IPS-18a (cell line): ENCODE measurements at regions not wholly inside any gene's neighbourhood (a gene's known extent, or its start where the extent isn't known, plus 50 kb on each side); places are given as distances from the start of the nearest gene placed in this dataset.
A peak's percentile ranks its signal among the peaks of the same experiment; 100 is the strongest.
"Not testable (repeated sequence)": the region's sequence is repeated elsewhere in the genome, so short reads cannot be mapped to it uniquely, and the experiment has no call there.

Experiments
- H3K27ac ChIP-seq: one replicate; pipeline ENCODE4 v1.5.1; 2013; ENCODE audit warnings: low read length
- H3K27me3 ChIP-seq: one replicate; pipeline ENCODE4 v1.6.1; 2013; ENCODE audit warnings: mild to moderate bottlenecking, low read length; ENCODE audit not compliant: control insufficient read depth, insufficient read depth
- H3K36me3 ChIP-seq: one replicate; pipeline ENCODE4 v1.6.1; 2013; ENCODE audit warnings: low read depth, low read length; ENCODE audit not compliant: control insufficient read depth
- H3K4me1 ChIP-seq: one replicate; pipeline ENCODE4 v1.6.1; 2013; ENCODE audit warnings: low read depth, low read length; ENCODE audit not compliant: control insufficient read depth
- H3K4me3 ChIP-seq: one replicate; pipeline ENCODE4 v1.5.1; 2013; ENCODE audit warnings: low read length
- H3K9ac ChIP-seq: one replicate; pipeline ENCODE4 v1.6.1; 2013; ENCODE audit warnings: mild to moderate bottlenecking, low read length, moderate library complexity
- H3K9me3 ChIP-seq: one replicate; pipeline ENCODE4 v1.6.1; 2013; ENCODE audit warnings: low read depth, low read length; ENCODE audit not compliant: control insufficient read depth

GRCh38 chr7:150031733-150032132, 158.0 kb downstream of the ATP6V0E2 start:
- not testable (repeated sequence) for H3K4me1 ChIP-seq, H3K4me3 ChIP-seq, H3K27ac ChIP-seq, H3K9ac ChIP-seq, H3K36me3 ChIP-seq, H3K27me3 ChIP-seq, H3K9me3 ChIP-seq

DNA sequence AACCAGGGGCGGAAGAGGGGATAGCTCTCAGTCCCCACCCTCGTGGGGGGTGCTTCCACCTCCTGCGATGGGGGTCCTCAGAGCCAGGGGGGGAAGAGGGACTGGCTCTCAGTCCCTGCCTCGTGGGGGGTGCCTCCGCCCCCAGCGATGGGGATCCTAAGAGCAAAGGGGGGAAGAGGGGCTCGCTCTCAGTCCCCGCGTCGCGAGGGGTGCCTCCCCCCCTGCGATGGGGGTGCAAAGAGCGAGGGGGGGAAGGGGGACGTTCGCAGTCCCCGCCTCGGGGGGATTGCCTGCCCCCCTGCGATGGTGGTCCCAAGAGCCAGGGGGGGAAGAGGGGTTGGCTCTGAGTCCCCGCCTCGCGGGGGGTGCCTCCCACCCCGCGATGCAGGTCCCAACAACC, 159.9 kb downstream of the ATP6V0E2 start:
- not testable (repeated sequence) for H3K27me3 ChIP-seq, H3K9ac ChIP-seq, H3K4me1 ChIP-seq, H3K27ac ChIP-seq, H3K4me3 ChIP-seq, H3K36me3 ChIP-seq, H3K9me3 ChIP-seq

DNA sequence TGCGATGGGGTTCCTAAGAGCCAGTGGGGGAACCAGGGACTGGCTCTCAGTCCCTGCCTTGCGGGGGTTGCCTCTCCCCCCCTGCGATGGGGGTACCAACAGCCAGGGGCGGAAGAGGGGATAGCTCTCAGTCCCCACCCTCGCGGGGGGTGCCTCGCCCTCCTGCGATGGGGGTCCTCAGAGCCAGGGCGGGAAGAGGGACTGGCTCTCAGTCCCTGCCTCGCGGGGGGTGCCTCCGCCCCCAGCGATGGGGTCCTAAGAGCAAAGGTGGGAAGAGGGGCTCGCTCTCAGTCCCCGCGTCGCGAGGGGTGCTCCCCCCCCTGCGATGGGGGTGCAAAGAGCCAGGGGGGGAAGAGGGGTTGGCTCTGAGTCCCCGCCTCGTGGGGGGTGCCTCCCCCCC, 162.0 kb downstream of the ATP6V0E2 start:
- not testable (repeated sequence) for H3K4me3 ChIP-seq, H3K4me1 ChIP-seq

DNA sequence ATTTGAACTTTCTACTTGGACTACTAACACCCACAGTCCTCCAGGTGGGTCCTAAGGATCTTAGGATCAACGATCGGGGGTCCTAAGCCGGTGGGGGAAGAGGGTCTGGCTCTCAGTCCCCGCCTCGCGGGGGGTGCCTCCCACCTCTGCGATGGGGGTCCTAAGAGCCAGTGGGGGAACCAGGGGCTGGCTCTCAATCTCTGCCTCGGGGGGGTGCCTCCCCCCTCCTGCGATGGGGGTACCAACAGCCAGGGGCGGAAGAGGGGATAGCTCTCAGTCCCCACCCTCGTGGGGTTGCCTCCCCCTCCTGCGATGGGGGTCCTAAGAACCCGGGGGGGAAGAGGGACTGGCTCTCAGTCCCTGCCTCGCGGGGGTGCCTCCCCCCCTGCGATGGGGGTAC, 165.3 kb downstream of the ATP6V0E2 start:
- H3K27me3 ChIP-seq, H3K9ac ChIP-seq, H3K4me1 ChIP-seq, H3K27ac ChIP-seq, H3K36me3 ChIP-seq, H3K9me3 ChIP-seq, H3K4me3 ChIP-seq: not testable (repeated sequence)

More for the DNA sequence above, 162.0 kb downstream of the ATP6V0E2 start:
- H3K27ac ChIP-seq, H3K9ac ChIP-seq, H3K27me3 ChIP-seq, H3K9me3 ChIP-seq, H3K36me3 ChIP-seq: not testable (repeated sequence)

DNA sequence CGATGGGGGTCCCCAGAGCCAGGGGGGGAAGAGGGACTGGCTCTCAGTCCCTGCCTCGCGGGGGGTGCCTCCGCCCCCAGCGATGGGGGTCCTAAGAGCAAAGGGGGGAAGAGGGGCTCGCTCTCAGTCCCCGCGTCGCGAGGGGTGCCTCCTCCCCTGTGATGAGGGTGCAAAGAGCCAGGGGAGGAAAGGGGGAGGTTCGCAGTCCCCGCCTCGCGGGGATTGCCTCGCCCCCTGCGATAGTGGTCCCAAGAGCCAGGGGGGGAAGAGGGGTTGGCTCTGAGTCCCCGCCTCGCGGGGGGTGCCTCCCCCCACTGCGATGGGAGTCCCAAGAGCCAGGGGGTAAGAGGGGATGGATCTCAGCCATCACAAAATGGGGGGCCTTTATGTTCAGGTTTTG, 168.5 kb downstream of the ATP6V0E2 start:
- H3K4me3 ChIP-seq, H3K36me3 ChIP-seq, H3K9ac ChIP-seq, H3K9me3 ChIP-seq, H3K4me1 ChIP-seq, H3K27ac ChIP-seq: not testable (repeated sequence)
- peaks cover 13% of the 10 kb centered on the region for H3K27me3 ChIP-seq

DNA sequence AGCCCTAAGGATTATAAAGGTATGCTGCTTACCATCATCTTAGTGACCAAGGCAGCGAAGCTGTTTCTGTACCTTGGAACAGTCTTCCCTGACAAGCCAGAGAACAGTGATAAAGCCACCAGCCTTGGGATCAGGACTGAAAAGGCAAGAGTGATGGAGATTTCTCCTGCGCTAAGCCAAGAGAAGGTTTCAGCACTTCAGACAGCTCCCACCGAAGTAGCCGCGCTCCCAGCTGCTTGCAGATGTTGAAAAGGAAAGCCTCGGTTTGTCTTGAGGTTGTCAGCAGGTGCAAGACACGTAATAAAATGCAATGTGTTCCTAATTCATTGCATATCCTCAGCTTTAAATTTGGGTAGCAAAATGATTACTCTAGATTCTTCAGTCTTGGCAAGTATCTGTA, 171.0 kb downstream of the ATP6V0E2 start:
- not testable (repeated sequence) for H3K36me3 ChIP-seq, H3K27ac ChIP-seq, H3K9me3 ChIP-seq, H3K9ac ChIP-seq, H3K4me1 ChIP-seq, H3K4me3 ChIP-seq
- peaks cover 24% of the 10 kb centered on the region for H3K27me3 ChIP-seq

DNA sequence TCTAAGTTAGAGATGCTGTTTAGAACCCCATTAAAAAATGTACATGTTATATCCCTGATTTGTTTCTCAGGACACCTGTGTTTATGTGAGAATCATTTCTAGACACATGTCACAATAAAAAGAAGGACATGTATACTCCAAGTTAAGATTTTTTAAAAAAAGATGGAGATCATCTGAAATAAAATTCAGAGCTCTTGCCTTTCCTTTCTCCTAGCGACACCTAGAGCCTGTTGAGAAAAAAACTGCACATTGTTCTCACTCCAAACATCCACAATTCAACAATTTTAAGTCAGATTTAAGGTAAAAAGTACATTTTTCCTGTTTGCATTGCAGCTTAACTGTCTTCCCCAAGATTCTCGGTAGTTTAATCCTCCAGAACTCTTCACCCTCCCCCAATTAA, 171.8 kb downstream of the ATP6V0E2 start:
- H3K27ac ChIP-seq, H3K9ac ChIP-seq, H3K36me3 ChIP-seq, H3K4me1 ChIP-seq, H3K4me3 ChIP-seq, H3K9me3 ChIP-seq: not testable (repeated sequence)
- peaks cover 28% of the 10 kb centered on the region for H3K27me3 ChIP-seq

GRCh38 chr7:150046290-150047194, 172.8 kb downstream of the ATP6V0E2 start:
- H3K9me3 ChIP-seq, H3K9ac ChIP-seq, H3K27ac ChIP-seq, H3K36me3 ChIP-seq, H3K4me1 ChIP-seq: not testable (repeated sequence)
- Histone ChIP-seq H3K4me3 (peak overlapping the region; percentile 30), H3K27me3 (peaks cover 28% of the 10 kb centered on the region)

GRCh38 chr7:150047329-150047728, 173.6 kb downstream of the ATP6V0E2 start:
- not testable (repeated sequence) for H3K36me3 ChIP-seq, H3K27ac ChIP-seq, H3K9ac ChIP-seq, H3K9me3 ChIP-seq, H3K4me1 ChIP-seq
- H3K4me3 ChIP-seq: peak overlapping the region; percentile 30
- H3K27me3 ChIP-seq: peaks cover 28% of the 10 kb centered on the region

GRCh38 chr7:150047772-150048171, 174.0 kb downstream of the ATP6V0E2 start:
- not testable (repeated sequence) for H3K9ac ChIP-seq, H3K27ac ChIP-seq
- peak overlapping the region; percentile 51 for H3K4me3 ChIP-seq

DNA sequence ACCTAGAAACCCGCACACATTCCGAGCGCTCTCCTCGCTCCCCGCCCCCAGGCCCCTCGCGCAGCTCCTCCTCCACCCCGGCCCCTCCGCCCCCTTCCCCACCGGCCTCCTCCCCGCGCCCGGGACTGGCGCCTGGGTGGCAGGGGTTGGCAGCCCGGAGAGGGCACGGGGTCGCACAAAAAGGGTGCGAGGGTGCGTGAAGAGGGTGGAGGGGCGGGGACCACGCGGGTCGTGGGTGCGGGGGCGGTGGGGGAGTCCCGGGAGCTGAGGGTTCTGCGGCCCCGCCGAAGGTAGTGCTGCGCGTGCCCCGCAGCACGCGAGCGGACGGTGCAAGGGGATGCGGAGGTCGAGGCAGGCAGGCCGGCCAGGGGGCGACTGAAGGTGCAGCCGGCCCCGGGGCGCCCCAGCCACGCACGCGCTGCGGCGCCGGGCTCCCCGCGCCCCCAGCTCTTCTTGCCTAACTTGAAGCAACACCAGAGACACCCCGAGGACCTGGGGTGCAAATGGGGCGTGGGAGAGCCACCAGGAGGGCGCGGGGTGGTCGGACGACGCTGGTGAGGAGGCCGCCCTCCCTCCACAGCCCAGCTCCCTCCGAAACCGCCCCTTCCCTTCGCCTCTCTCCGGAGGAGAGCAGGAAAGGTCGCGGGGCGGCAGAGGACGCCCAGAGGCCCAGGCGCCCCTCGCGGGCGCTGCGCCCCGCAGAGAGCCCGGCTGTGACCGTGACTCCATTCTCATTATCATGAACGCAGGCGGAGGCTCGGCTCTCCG, 174.7 kb downstream of the ATP6V0E2 start:
- Histone ChIP-seq H3K27me3 (peaks cover 28% of the 10 kb centered on the region), H3K4me3 (peak overlapping the region; percentile 51)
- not testable (repeated sequence) for H3K27ac ChIP-seq, H3K9ac ChIP-seq, H3K36me3 ChIP-seq, H3K9me3 ChIP-seq, H3K4me1 ChIP-seq

More at GRCh38 chr7:150047772-150048171, 174.0 kb downstream of the ATP6V0E2 start:
- not testable (repeated sequence) for H3K36me3 ChIP-seq, H3K4me1 ChIP-seq, H3K9me3 ChIP-seq
- H3K27me3 ChIP-seq: peaks cover 28% of the 10 kb centered on the region
